ENCODE measurements at regions not wholly inside any gene's neighbourhood (a gene's known extent, or its start where the extent isn't known, plus 50 kb on each side); places are given as distances from the start of the nearest gene placed in this dataset.
A peak's percentile ranks its signal among the peaks of the same experiment; 100 is the strongest.

DNA sequence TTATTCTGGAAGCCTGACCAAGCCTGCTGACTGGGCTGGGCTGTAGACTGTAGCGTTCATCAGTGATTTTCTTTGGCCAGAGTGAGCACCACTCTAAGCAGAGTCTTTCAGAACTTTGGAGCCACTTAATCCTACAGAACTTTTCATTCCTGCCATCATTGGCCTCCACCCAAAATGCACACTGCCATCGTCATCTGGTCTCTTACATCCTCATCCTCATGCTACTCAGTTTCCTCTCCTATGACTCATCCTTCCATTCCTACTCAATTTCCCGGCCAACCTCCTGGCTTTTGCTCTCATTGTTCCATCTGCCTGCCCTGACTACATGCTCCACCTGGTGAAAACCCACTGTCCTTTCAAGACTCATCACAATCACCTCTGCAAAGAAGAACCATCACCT is 233.8 kb upstream of the USP25 start:
- TF ChIP-seq, protein P1, sequence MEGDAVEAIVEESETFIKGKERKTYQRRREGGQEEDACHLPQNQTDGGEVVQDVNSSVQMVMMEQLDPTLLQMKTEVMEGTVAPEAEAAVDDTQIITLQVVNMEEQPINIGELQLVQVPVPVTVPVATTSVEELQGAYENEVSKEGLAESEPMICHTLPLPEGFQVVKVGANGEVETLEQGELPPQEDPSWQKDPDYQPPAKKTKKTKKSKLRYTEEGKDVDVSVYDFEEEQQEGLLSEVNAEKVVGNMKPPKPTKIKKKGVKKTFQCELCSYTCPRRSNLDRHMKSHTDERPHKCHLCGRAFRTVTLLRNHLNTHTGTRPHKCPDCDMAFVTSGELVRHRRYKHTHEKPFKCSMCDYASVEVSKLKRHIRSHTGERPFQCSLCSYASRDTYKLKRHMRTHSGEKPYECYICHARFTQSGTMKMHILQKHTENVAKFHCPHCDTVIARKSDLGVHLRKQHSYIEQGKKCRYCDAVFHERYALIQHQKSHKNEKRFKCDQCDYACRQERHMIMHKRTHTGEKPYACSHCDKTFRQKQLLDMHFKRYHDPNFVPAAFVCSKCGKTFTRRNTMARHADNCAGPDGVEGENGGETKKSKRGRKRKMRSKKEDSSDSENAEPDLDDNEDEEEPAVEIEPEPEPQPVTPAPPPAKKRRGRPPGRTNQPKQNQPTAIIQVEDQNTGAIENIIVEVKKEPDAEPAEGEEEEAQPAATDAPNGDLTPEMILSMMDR (IDR thresholded peaks at IDR 0.05; ENCODE audit: low read depth, low read length, missing control alignments): no peak

DNA sequence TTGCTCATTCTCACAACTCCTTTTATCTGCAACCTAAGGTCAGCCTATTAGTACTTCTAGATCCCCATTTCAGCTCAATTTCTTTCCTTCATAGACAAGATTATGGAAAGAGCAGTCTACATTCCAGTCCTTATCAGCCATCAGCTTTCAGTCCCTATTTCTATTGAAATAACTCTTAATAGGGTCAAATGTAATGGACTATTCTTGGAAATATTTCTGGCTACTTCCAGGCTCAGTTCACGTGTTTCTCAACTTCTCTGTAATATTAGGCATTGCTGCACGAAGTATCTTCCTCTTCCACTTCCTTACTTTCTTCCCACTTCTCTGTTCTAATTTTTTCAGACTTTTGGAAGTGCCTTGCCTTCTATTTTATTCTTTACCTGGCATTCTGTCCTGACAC is 232.9 kb upstream of the USP25 start:
- TF ChIP-seq, protein P1 (IDR thresholded peaks at IDR 0.05; ENCODE audit: low read depth, low read length, missing control alignments): no peak
- H3K4me3 ChIP-seq (ENCODE audit: low read depth, low read length): no peak overlapping the region
- no peak for DNase-seq (ENCODE audit: low read depth)

More for the DNA sequence above, 233.8 kb upstream of the USP25 start:
- no peak overlapping the region for H3K4me3 ChIP-seq (ENCODE audit: low read depth, low read length)
- no peak for DNase-seq (ENCODE audit: low read depth)

DNA sequence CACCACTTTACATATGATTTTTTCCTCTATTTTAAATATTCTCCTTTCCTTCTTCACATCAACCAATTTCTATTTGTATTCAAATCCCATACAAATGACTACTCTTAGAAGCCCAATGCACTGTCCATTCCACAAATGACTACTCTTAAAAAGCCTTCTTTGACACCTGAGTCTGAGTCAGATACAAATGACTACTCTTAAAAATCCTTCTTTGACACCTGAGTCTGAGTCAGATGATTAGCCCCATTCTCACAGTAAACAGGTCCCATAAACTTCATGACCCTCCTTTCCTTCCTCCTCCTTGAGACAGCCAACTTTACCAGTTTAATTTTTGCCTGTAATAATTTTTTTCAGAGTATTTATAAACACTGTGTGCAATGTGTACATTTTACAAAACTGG is 231.3 kb upstream of the USP25 start:
- TF ChIP-seq, protein P1 (IDR thresholded peaks at IDR 0.05; ENCODE audit: low read depth, low read length, missing control alignments): no peak
- DNase-seq (ENCODE audit: low read depth): no peak
- H3K4me3 ChIP-seq (ENCODE audit: low read depth, low read length): no peak overlapping the region

DNA sequence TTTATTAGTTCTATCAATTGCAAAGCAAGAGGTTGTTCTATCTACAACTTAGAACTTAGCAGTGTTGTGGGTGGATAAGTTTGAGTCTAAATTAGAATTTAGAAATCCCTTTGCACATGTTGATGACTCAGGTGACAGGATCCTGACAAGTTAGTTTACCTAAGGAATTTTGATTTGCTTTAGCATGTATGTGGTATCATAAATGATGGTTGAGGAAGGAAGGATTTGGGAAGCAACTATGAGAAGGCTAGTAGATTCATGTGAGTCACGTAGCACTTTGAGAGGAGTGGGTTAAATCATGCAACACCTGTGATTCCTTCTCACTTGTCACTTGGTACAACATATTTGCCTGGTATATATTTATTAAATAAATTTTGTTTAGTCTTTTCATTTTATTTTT is 223.7 kb upstream of the USP25 start:
- TF ChIP-seq, protein P1 (IDR thresholded peaks at IDR 0.05; ENCODE audit: low read depth, low read length, missing control alignments): no peak
- no peak for DNase-seq (ENCODE audit: low read depth)
- H3K4me3 ChIP-seq (ENCODE audit: low read depth, low read length): no peak overlapping the region

DNA sequence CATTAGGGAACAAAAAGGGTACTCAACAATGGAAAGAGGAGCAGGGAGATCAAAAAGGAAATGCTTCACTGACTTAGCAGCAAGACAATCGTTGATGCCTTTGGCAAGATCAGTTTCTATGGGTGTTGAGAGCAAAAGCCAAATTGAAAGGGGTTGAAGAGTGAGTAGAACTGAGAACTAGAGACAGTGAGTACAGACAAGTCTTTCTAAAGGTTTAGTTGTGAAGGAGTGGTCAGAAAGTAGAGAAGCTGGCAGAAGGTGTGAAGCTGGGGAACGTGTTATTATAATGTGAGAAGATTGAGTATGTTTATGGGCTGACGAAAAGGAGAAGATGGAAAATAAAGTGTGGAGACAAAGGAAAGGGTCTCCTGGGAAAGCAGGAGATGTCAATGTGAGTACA is 221.2 kb upstream of the USP25 start:
- TF ChIP-seq, protein P1 (IDR thresholded peaks at IDR 0.05; ENCODE audit: low read depth, low read length, missing control alignments): no peak
- no peak for DNase-seq (ENCODE audit: low read depth)
- no peak overlapping the region for H3K4me3 ChIP-seq (ENCODE audit: low read depth, low read length)

DNA sequence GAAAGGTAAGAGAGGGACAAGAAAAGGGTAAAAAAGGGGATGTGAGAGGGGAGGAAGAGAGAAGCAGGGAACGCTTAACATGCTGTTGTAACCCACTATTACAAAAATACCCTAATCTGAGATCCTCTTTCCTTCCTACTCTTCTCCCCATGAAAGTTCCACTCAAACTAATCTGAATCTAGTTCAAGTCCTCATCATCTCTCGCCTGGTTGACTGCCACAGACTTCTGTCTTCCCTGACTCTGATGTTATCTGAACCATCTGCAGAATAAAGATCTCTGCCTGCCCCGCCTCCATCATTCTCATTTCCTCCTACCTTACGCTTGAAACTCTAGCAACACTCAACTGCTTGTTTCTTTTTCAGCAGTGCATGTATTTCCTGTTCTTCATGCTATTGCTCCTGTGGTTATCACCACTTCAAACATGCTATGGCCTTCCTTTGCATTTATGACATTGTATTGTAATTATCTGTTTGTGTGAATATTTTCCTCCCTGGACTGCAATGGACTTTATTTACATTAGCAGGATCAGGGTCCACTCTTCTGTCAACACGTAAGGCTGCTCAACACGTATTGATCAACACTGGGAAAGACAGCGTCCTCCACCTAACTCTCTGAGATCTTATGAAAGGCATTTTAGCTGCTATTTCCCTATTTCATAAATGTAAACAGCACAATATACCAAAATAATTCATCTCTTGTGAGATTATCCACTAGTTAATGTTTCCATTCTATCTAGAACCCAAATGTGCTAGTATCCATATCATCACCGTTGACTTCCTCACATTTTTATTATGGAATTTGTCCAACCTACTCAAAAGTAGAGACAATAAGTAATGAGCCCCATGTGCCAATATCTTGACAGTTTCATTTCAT is 215.5 kb upstream of the USP25 start:
- DNase-seq (ENCODE audit: low read depth): peak; percentile 39
- TF ChIP-seq, protein P1 (IDR thresholded peaks at IDR 0.05; ENCODE audit: low read depth, low read length, missing control alignments): no peak
- no peak overlapping the region for H3K4me3 ChIP-seq (ENCODE audit: low read depth, low read length)

DNA sequence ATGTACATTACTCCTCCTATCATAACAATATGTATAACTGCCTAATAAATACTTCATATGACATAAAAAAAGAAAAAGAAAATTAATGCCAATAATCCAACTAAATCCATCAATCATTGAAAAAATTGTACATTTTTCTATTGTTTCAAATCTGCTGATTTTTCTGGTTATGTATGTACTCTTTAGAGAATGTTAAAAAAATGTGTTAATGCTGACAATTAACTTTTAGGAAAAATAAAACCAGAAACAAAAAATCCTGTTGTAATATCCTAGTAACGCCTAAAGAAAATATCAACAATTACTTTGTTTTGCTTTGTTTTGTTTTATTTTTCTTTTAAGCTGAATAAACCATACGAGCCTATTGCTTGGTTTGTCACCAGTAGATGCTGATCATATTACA is 213.9 kb upstream of the USP25 start:
- no peak for DNase-seq (ENCODE audit: low read depth)

More for the DNA sequence above, 213.9 kb upstream of the USP25 start:
- no peak overlapping the region for H3K4me3 ChIP-seq (ENCODE audit: low read depth, low read length)
- TF ChIP-seq, protein P1 (IDR thresholded peaks at IDR 0.05; ENCODE audit: low read depth, low read length, missing control alignments): no peak
